ENCODE measurements at regions not wholly inside any gene's neighbourhood (a gene's known extent, or its start where the extent isn't known, plus 50 kb on each side); places are given as distances from the start of the nearest gene placed in this dataset.

GRCh38 chr15:97092656-97093055 lies 762.2 kb downstream of the NR2F2 start:
- TF ChIP-seq ZNF274 (IDR thresholded peaks at IDR 0.05; ENCODE audit: low read depth, low read length) = no peak
- H3K4me3 ChIP-seq (ENCODE audit: low read length) = no peak overlapping the region

- TF ChIP-seq ZNF274 (IDR thresholded peaks at IDR 0.05; ENCODE audit: low read depth, low read length) = no peak
- no peak overlapping the region for H3K4me3 ChIP-seq (ENCODE audit: low read length)
Observed at GRCh38 chr15:97096303-97096835, 765.9 kb downstream of the NR2F2 start.

GRCh38 chr15:97099040-97099439 lies 768.5 kb downstream of the NR2F2 start:
- H3K4me3 ChIP-seq (ENCODE audit: low read length) = no peak overlapping the region
- TF ChIP-seq ZNF274 (IDR thresholded peaks at IDR 0.05; ENCODE audit: low read depth, low read length) = no peak

GRCh38 chr15:97101572-97101971 lies 771.1 kb downstream of the NR2F2 start:
- no peak for TF ChIP-seq ZNF274 (IDR thresholded peaks at IDR 0.05; ENCODE audit: low read depth, low read length)
- no peak overlapping the region for H3K4me3 ChIP-seq (ENCODE audit: low read length)

GRCh38 chr15:97114900-97115760 lies 784.6 kb downstream of the NR2F2 start:
- no peak overlapping the region for H3K4me3 ChIP-seq (ENCODE audit: low read length)
- no peak for TF ChIP-seq ZNF274 (IDR thresholded peaks at IDR 0.05; ENCODE audit: low read depth, low read length)

GRCh38 chr15:97115761-97116070 lies 785.2 kb downstream of the NR2F2 start:
- H3K4me3 ChIP-seq (ENCODE audit: low read length) = no peak overlapping the region
- TF ChIP-seq ZNF274 (IDR thresholded peaks at IDR 0.05; ENCODE audit: low read depth, low read length) = no peak

GRCh38 chr15:97124790-97125189 lies 794.3 kb downstream of the NR2F2 start:
- no peak overlapping the region for H3K4me3 ChIP-seq (ENCODE audit: low read length)
- TF ChIP-seq ZNF274 (IDR thresholded peaks at IDR 0.05; ENCODE audit: low read depth, low read length) = no peak

GRCh38 chr15:97126553-97127233 lies 796.2 kb downstream of the NR2F2 start:
- no peak overlapping the region for H3K4me3 ChIP-seq (ENCODE audit: low read length)
- no peak for TF ChIP-seq ZNF274 (IDR thresholded peaks at IDR 0.05; ENCODE audit: low read depth, low read length)

GRCh38 chr15:97129674-97130073 lies 799.2 kb downstream of the NR2F2 start:
- H3K4me3 ChIP-seq (ENCODE audit: low read length) = no peak overlapping the region
- no peak for TF ChIP-seq ZNF274 (IDR thresholded peaks at IDR 0.05; ENCODE audit: low read depth, low read length)

- TF ChIP-seq ZNF274 (IDR thresholded peaks at IDR 0.05; ENCODE audit: low read depth, low read length) = no peak
- H3K4me3 ChIP-seq (ENCODE audit: low read length) = no peak overlapping the region
Observed at GRCh38 chr15:97140216-97140615, 809.7 kb downstream of the NR2F2 start.

- TF ChIP-seq ZNF274 (IDR thresholded peaks at IDR 0.05; ENCODE audit: low read depth, low read length) = no peak
- no peak overlapping the region for H3K4me3 ChIP-seq (ENCODE audit: low read length)
Observed at GRCh38 chr15:97141360-97141759, 810.9 kb downstream of the NR2F2 start.

- TF ChIP-seq ZNF274 (IDR thresholded peaks at IDR 0.05; ENCODE audit: low read depth, low read length) = no peak
- H3K4me3 ChIP-seq (ENCODE audit: low read length) = no peak overlapping the region
Observed at GRCh38 chr15:97141871-97142270, 811.4 kb downstream of the NR2F2 start.

GRCh38 chr15:97143592-97144376 lies 813.3 kb downstream of the NR2F2 start:
- no peak overlapping the region for H3K4me3 ChIP-seq (ENCODE audit: low read length)
- TF ChIP-seq ZNF274 (IDR thresholded peaks at IDR 0.05; ENCODE audit: low read depth, low read length) = no peak

GRCh38 chr15:97144377-97144711 lies 813.8 kb downstream of the NR2F2 start:
- TF ChIP-seq ZNF274 (IDR thresholded peaks at IDR 0.05; ENCODE audit: low read depth, low read length) = no peak
- no peak overlapping the region for H3K4me3 ChIP-seq (ENCODE audit: low read length)
